ENCODE measurements at regions not wholly inside any gene's neighbourhood (a gene's known extent, or its start where the extent isn't known, plus 50 kb on each side); places are given as distances from the start of the nearest gene placed in this dataset.

DNA sequence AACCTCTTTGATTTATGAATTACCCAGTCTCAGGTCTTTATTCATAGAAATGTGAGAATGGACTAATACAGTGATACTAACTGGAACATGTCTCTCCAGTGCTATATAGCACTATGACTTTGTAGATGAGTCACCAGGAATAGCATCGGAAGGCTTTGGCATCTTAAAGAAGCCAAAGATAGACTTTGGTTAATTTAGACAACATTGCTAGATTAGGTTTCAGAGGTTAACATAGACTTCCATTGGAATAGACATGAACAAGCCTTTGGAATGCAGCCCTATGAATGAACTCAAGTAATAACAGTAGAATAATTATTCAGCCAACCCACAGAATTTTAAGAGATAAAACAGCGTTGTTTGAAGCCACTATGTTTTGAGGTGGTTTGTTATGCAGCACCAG lies 169.2 kb downstream of the HGF start:
- ChIA-PET POLR2A (ENCODE audit: low non-redundant PET) (no interaction called here), CTCF (no interaction called here)
- TF ChIP-seq CTCF (conservative IDR thresholded peaks at IDR 0.05; ENCODE audit: low read depth), result no peak
- no peak overlapping the region for H3K27ac ChIP-seq
- DNase-seq (ENCODE audit: low spot score), result no peak

- no peak for TF ChIP-seq CTCF (conservative IDR thresholded peaks at IDR 0.05; ENCODE audit: low read depth)
- no peak for DNase-seq (ENCODE audit: low spot score)
- H3K27ac ChIP-seq, result no peak overlapping the region
- POLR2A ChIA-PET (ENCODE audit: low non-redundant PET), result no interaction called here
- CTCF ChIA-PET, result interaction anchor here (0.6 kb wide), 1 partner anchor 65 kb away, joined by 3 read pairs; no protein-coding TSS in a partner anchor
These were observed 170.9 kb downstream of the HGF start for GRCh38 chr7:81598951-81599350.

DNA sequence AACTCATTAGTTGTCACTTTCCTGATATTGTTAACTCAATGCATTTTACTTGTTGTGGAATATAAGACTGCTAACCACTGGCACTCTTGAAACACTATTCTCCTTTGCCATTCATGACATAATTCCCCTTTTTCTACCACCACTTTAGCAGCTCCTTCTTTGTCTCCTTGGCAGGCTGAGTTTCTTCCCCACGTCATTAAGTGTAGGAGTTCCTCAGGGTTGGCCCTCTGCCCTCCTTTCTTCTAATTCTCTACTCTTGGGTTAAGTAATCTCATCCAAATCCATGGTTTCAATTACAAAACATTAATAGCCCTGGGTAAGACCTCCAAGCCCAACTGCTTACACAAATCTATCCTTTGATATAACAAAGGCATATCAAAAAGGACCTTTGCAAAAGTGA lies 175.1 kb downstream of the HGF start:
- no peak overlapping the region for H3K27ac ChIP-seq
- ChIA-PET CTCF (no interaction called here), POLR2A (ENCODE audit: low non-redundant PET) (no interaction called here)
- DNase-seq (ENCODE audit: low spot score), result no peak
- no peak for TF ChIP-seq CTCF (conservative IDR thresholded peaks at IDR 0.05; ENCODE audit: low read depth)

- TF ChIP-seq CTCF (conservative IDR thresholded peaks at IDR 0.05; ENCODE audit: low read depth), result no peak
- no peak for DNase-seq (ENCODE audit: low spot score)
- H3K27ac ChIP-seq, result no peak overlapping the region
- ChIA-PET CTCF (no interaction called here), POLR2A (ENCODE audit: low non-redundant PET) (no interaction called here)
These were observed 179.7 kb downstream of the HGF start for GRCh38 chr7:81590131-81590530.

GRCh38 chr7:81584667-81585066 lies 185.2 kb downstream of the HGF start:
- POLR2A ChIA-PET (ENCODE audit: low non-redundant PET), result no interaction called here

DNA sequence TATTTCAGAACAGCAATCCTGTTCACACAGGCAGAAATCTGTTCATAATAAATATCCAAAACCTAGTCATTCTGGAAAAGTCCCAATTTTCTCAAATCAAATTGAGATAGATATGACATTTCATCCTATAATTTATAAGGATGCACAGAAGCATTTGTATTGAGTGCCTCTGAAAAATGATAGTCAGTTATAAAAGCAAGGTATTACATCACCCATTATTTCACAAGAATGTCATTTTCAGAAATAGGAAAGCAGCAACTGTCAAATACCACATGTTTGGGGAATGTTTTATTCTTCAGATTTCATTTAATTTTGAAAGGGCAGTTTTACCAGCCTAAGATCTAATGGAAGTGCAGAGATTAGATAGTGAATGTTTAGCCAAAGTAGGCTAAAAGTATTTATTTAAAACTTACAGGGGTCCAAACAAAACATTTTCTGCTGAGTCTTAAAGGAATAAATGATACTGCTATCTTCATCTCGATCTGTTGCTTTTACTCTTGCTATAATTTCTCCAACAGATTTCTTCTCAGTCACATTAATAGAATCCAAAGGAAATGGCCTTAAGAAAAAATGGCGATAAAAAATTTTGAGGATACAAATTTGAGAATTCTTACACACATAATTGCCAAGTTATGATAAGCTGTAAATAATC lies 185.8 kb downstream of the HGF start:
- CTCF ChIA-PET, result interaction anchor here (0.7 kb wide), 1 partner anchor 46 kb away, joined by 4 read pairs; no protein-coding TSS in a partner anchor
- POLR2A ChIA-PET (ENCODE audit: low non-redundant PET), result no interaction called here
- TF ChIP-seq CTCF (conservative IDR thresholded peaks at IDR 0.05; ENCODE audit: low read depth), result no peak
- DNase-seq (ENCODE audit: low spot score), result no peak
- no peak overlapping the region for H3K27ac ChIP-seq

More at GRCh38 chr7:81584667-81585066, 185.2 kb downstream of the HGF start:
- TF ChIP-seq CTCF (conservative IDR thresholded peaks at IDR 0.05; ENCODE audit: low read depth), result no peak
- CTCF ChIA-PET, result no interaction called here
- H3K27ac ChIP-seq, result no peak overlapping the region
- DNase-seq (ENCODE audit: low spot score), result no peak
